ENCODE measurements at regions not wholly inside any gene's neighbourhood (a gene's known extent, or its start where the extent isn't known, plus 50 kb on each side); places are given as distances from the start of the nearest gene placed in this dataset.

- TF ChIP-seq ZNF274 (IDR thresholded peaks at IDR 0.05; ENCODE audit: low read depth, low read length) (no peak), YY1 (IDR thresholded peaks at IDR 0.05; ENCODE audit: insufficient read depth, insufficient read length) (no peak)
Observed at GRCh38 chr11:79543101-79543500, 102.3 kb upstream of the TENM4 start.
